ENCODE measurements at regions not wholly inside any gene's neighbourhood (a gene's known extent, or its start where the extent isn't known, plus 50 kb on each side); places are given as distances from the start of the nearest gene placed in this dataset.

DNA sequence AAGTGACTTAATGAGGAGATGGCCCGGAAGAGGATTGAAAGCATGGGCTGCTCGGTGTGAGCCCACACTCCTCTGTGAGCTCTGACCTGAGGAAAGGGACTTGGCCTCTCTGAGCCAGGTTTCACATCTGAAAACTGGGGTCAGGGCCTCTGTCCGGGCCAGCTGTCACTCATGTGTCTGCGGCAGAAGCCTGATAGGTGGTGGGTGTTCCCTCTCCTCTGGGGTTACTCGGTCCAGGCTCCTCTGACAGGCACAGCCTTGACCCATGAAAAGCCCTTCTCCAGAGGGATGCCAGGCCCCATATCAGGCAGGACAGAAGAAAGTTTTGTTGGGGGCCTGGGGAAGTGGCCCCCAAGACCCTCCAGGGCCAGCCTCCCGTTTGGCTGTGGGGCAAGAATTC, 131.4 kb downstream of the CHSY1 start:
- TF ChIP-seq POLR2A (IDR thresholded peaks at IDR 0.05; ENCODE audit: low read depth), result no peak
- TF ChIP-seq, protein P1, sequence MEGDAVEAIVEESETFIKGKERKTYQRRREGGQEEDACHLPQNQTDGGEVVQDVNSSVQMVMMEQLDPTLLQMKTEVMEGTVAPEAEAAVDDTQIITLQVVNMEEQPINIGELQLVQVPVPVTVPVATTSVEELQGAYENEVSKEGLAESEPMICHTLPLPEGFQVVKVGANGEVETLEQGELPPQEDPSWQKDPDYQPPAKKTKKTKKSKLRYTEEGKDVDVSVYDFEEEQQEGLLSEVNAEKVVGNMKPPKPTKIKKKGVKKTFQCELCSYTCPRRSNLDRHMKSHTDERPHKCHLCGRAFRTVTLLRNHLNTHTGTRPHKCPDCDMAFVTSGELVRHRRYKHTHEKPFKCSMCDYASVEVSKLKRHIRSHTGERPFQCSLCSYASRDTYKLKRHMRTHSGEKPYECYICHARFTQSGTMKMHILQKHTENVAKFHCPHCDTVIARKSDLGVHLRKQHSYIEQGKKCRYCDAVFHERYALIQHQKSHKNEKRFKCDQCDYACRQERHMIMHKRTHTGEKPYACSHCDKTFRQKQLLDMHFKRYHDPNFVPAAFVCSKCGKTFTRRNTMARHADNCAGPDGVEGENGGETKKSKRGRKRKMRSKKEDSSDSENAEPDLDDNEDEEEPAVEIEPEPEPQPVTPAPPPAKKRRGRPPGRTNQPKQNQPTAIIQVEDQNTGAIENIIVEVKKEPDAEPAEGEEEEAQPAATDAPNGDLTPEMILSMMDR (IDR thresholded peaks at IDR 0.05), result no peak
